RKO (cell line): ENCODE measurements at regions not wholly inside any gene's neighbourhood (a gene's known extent, or its start where the extent isn't known, plus 50 kb on each side); places are given as distances from the start of the nearest gene placed in this dataset.

Experiments
- DNase-seq: peaks from one replicate; pipeline ENCODE4 v3.0.0-alpha.2; 2016; ENCODE audit warnings: low spot score

DNA sequence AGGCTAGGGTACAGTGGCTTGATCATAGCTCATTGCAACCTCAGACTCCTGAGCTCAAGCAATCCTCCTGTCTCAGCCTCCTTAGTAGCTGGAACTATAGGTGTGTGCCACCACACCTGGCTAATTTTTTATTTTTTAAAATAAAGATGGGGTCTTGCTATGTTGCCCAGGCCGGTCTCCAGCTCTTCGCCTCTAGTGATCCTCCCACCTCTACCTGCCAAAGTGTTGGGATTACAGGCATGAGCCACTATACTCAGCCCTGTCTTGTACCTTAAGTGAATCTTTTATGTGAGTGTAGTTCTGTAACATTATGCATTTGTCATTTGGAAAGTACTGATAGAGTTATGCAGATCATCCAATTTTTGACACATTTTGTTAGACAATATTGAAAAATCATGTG is 66.9 kb upstream of the C15orf39 start:
- no peak for DNase-seq

DNA sequence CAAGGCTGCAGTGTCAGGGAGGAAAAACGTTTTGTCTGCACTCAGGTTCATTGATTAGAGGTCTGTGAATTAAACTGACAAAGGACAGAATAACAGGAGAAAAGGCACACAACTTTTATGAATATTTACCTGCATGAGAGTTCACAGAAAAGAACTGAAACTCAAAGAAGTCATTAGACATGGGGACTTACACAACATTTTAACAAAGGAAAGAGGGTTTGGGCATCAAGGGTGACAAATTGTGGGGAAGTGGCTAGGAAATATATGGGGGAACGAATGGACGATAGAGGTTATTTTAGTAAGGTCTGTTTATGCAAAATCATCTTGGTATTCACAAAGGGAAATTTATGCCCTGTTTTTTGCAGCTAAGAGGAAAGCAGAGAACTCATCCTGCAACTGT is 65.6 kb upstream of the C15orf39 start:
- no peak for DNase-seq

DNA sequence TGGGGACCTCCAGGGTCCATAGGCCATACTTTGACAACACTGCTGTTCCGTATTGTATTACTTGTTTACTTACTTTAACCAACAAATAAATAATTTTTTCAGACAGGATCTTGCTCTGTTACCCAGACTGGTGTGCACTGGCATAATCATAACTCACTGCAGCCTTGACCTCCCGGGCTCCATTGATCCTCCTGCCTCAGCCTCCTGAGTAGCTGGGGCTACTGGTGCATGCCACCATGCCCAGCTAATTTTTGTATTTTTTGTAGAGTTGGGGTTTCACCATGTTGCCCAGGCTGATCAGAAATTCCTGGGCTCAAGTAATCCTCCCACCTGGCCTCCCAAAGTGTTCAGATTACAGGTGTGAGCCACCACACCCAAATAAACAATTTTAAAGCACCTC is 64.9 kb upstream of the C15orf39 start:
- DNase-seq, result no peak

DNA sequence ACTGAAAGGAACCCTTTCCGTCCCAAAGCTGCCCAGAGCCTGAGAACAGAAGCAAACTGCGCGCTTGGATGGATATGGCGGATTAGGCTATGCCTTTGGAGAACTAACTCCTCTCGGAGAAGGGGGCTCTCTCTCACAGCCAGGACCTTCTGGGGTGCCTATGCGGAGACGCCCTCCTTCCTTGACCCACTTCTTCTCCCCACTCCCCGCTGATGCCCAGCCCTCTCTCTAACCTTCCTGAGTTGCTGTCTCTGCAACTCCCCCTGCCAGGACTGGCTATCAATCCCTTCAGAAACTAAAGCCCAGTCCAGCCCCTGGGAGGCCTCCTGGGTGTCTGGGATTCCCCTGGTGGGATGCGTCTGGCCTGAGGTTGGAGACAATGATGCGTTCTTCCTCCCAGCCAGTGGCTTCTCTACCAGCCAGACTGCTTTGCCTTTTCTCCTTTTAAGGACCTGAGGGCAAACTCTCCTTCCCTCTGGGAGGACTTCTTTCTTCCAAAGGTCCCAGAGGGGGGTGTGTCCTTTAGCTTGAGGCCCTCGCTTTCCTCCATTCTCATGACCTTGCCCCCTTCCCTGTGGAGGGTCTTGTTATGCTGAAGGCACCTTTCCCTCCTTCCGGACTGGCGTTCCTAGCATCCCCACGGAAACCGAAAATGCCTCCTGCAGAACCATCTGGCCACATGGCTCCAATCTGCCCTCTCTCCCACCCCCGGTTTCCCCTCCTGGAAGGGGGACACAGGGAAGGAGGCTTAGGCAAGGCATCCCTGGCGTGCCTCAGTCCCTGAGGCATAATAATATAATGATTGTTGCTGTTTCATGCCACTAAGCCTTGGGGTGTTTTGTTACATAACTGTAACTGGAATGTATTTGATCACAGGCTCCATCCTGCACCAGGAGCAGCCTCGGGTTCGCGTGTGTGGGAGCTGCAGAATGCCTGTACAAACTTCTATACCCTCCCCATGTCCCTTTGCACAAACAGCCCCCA is 63.4 kb upstream of the C15orf39 start:
- no peak for DNase-seq

DNA sequence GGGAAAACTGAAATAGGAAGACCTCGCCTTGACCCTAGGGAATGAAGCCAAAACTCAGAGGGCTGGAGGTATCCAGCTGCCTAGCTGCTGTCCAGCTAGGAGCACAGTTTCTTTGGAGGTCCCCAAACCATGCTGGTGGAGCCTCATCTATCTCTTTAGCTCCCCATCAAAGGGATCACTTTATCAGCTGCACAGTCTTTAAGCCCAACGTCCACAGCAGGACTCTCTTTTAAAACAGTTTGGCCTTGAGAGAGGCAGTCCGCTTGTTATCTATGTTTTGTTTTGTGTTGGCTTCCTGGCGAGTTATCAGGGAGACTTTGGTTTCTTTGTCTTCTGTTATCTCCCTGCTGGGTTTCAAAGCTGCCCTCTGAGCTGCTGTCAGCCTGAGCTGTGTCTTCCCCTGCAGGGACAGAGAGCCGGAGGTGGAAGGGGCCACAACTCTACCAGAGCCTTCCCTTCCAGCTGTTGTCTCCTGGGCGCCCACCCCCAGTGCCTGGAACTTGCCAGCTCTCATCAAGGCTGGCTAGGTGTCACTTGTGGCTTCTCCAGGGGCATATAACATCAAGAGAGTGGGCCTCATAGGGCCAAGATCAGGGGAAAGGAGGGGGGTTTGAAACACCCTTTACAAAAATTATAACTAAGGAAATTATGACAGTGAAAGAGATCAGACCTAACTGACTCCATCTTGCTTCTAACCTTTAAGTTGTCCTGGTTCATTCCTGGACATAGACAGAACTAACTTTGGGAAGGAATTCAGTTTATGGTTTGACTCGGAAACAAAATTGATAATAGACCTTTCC is 61.4 kb upstream of the C15orf39 start:
- no peak for DNase-seq

DNA sequence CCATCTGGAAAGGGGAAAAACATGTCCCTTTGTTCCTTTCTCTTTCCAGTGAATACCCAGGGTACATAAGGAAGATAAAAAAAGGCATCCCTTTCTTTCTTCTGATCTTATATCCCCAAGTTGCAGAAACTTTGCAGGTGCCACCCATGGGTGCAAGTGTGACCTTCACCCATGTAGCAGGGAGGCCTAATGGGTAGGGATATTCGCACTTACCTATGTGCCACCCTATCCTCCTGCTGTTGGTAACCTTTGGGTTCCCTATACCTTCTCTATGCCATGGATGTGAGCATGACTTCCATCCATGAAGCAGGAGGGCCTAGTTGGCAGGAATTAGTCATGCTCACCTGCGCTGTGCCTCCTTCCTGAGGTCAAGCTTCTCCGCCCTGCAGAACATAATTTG is 59.2 kb upstream of the C15orf39 start:
- DNase-seq, result no peak

DNA sequence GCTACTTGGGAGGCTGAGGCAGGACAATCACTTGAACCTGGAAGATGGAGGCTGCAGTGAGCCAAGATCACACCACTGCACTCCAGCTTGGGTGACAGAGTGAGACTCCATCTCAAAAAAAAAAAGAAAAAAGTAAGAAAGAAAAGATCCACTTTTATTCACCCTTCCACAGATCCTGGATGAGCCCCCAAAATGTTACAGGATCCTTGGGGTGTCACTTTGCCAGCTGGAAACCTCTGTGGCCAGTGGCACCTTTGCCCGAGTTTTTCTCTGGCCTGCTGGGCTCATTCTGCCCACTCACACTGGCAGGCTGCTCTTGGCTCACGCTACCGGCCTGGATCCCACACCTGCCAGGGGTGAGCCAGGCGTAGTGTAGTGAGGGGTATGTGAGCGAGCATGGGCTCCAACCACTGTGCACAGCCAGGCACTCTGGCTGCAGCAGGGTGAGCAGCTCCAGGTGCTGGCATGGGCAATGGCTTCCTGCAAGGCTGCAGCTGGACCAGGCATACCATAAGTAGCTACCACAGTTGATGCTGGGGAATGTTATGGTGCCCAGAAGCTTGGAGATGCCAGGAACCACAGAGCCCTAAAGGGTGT is 57.8 kb upstream of the C15orf39 start:
- no peak for DNase-seq

DNA sequence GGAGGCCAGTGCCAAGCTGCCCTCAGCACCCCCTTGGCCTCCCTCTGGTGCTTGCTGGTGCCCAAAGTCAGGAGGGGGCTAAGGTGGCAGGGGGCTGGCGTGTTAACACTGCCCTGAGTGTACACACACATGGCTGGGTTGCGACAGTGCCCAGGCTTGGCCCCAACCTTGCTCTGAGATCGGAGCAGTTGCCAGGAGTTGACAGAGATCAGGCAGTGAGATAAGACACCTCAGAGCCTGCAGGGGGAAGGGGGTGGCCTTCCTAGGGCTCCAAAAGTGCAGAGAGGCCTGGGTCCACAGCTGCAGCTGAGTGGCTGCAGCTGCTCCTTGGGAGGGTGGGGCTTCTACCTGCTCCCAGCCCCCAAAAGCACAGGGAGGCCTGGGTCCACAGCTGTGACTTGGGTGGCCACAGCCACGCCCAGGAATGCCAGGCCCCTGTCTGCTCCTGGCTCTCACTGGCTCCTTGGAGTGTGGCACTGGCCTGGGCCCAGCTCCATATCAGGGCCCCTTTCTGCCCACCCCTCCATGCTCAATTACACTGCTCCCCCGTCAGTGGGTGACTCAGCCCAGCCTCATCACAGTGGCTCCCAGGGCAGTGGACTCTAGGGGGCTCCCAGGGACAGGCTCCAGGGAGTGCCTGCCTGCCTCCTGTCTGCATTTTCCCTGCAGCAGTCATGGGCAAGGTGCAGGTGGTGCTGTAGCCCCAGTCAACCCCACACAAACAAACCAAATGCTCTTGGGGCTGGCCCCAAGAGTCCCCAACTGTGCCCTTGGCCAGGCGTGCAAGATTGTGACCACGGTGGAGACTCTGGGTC is 56.4 kb upstream of the C15orf39 start:
- no peak for DNase-seq

DNA sequence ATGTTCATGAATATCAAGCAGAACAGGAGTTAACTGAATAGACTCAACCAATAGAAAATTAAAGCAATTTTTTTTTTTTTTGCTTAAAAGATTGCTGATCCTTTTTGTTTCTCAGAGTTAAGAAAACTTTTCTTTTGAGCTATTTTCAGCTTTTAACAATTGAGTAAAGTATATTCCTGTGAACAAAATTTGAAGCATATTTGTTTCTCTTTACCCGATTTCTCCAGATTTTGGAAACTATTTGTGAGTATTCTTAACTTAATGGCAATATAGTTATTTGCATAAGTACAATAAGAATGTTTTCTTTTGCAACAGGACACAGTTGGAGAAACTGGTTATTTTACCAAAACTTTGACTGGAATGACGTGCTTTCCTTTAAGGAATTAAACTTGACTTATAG is 53.4 kb upstream of the C15orf39 start:
- DNase-seq, result no peak

DNA sequence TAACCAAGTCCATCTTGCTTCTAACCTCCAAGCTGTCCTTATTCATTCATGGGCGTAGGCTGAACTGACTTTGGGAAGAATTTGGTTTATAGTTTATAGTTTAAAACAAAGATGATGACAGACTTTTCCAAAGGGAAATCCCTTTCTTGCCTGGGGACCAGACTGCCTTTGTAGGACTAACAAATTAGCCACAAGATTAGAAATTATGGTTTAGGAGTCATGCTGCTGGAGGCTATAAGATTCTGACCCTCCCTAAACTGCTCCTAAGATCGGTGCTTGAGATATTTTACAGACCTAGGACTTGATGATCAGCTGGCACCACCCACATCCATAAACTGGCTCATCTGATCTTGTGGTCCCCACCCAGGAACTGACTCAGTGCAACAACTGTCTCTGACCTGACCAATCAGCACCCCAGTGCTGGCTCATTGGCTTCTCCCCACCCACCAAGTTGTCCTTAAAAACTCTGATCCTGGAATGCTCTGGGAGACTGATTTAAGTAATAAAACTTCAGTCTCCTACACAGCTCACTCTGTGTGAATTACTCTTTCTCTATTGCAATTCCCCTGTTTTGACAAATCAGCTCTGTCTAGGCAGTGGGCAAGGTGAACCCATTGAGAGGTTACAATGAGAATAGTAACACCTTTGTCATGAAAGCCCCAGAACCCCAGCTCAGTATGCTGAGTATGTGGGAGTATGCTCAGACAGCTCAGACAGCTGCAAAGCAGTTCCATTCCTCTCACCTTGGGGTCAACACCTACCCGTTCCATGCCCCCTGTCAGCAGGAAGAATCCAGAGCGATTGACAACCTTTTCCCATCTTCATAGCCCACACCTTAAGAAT is 51.6 kb upstream of the C15orf39 start:
- DNase-seq, result peak; percentile 80

DNA sequence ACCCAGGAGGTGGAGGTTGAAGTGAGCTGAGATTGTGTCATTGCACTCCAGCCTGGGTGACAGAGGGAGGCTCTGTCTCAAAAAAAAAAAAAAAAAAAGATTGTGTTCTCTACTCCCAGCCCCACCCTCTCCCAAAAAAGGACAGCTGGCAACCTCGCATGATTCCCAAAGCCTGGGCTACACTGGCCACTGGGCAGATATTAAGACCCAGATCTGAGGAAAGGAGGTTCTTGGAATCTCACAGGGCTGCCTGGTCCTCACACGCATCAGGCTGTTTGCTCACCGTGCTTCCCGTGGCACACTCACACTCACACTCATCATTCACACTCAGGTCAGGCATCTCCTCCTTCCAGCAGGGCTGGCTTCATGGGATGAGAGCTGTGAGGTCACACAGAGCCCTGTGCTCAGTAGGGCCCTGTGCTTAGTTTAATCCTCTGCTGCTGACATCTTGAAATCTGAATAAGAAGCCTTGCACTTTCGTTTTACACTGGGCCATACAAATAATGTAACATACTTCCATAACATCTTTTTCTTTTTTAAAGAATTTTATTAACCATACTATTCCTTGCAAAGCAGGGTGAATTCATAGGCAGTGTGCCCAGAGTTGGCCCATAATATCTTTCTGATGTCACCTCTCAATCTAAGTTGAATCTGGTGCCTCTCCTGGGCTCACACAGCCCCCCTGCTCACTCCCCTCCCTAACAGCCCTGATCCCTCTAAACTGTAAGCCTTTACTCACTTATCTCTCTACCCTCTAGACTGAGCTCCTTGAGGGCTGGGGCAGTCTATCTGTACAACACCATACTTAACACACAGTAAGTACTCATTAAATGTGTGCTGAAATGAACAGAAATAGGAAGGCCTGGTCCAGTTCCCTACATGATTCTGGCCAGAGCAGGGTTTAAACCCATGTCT is 50.2 kb upstream of the C15orf39 start:
- no peak for DNase-seq
